Astrocyte (in vitro differentiated cells and primary cell): ENCODE measurements at regions not wholly inside any gene's neighbourhood (a gene's known extent, or its start where the extent isn't known, plus 50 kb on each side); places are given as distances from the start of the nearest gene placed in this dataset.

Source experiments
- EZH2 ChIP-seq: IDR thresholded peaks from 2 replicates; pipeline ENCODE4 v1.6.1; 2012; ENCODE audit warnings: mild to moderate bottlenecking, low read length, inconsistent platforms; ENCODE audit not compliant: insufficient read depth
- TF ChIP-seq, protein P1 (sequence below): IDR thresholded peaks from 2 replicates; pipeline ENCODE4 v1.5.1; 2011; ENCODE audit warnings: low read depth, mild to moderate bottlenecking, inconsistent platforms, low read length, moderate library complexity; ENCODE audit not compliant: insufficient read depth

DNA sequence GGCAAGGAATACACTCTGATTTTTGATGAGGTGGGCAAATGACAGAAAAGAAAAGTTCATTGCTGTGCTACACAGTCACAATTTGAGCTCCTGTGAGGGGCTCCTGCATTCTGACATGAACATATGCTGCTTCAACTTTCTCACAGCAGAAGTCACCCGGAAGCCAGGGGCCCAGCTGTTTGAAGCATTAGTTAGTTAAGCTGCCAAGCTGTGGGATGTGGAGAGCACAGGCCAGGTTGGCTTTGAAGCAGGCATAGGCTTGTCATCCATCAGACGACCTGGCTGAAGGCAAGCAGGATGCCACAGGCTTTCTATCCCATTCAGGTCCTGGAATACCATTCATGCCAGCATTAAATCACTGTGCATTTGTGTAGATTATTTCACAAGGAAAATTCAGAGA is 63.1 kb downstream of the MTNR1B start:
- TF ChIP-seq, protein P1, sequence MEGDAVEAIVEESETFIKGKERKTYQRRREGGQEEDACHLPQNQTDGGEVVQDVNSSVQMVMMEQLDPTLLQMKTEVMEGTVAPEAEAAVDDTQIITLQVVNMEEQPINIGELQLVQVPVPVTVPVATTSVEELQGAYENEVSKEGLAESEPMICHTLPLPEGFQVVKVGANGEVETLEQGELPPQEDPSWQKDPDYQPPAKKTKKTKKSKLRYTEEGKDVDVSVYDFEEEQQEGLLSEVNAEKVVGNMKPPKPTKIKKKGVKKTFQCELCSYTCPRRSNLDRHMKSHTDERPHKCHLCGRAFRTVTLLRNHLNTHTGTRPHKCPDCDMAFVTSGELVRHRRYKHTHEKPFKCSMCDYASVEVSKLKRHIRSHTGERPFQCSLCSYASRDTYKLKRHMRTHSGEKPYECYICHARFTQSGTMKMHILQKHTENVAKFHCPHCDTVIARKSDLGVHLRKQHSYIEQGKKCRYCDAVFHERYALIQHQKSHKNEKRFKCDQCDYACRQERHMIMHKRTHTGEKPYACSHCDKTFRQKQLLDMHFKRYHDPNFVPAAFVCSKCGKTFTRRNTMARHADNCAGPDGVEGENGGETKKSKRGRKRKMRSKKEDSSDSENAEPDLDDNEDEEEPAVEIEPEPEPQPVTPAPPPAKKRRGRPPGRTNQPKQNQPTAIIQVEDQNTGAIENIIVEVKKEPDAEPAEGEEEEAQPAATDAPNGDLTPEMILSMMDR = no peak
- no peak for TF ChIP-seq EZH2
